Activated CD4-positive, alpha-beta memory T cell treated with anti-CD3 and anti-CD28 coated beads for 36 hours (primary cell): ENCODE measurements at regions not wholly inside any gene's neighbourhood (a gene's known extent, or its start where the extent isn't known, plus 50 kb on each side); places are given as distances from the start of the nearest gene placed in this dataset.

Experiments used
- CTCF ChIA-PET: fragments of 350-600 bp; sonication (Branson Sonifier 250); formaldehyde crosslinking; loops from one replicate; lab custom pipeline; 2021; ENCODE audit warnings: antibody characterized with exemption, inconsistent platforms; lab: Charles Lee
- POLR2A ChIA-PET: fragments of 350-600 bp; sonication (Branson Sonifier 250); formaldehyde crosslinking; loops from one replicate; lab custom pipeline; 2021; ENCODE audit warnings: antibody characterized with exemption; lab: Charles Lee
- DNase-seq: peaks from one replicate; pipeline ENCODE4 v3.0.0-alpha.2; 2020
- H3K27ac Mint-ChIP-seq: one replicate; pipeline ENCODE4 v1.8.0; 2021; ENCODE audit warnings: mixed read lengths
- H3K27me3 Mint-ChIP-seq: one replicate; pipeline ENCODE4 v1.8.0; 2021; ENCODE audit warnings: mixed read lengths
- H3K36me3 Mint-ChIP-seq: one replicate; pipeline ENCODE4 v1.8.0; 2021; ENCODE audit warnings: mixed read lengths
- H3K4me1 Mint-ChIP-seq: one replicate; pipeline ENCODE4 v1.8.0; 2021; ENCODE audit warnings: low read depth, mixed read lengths
- H3K4me3 Mint-ChIP-seq: one replicate; pipeline ENCODE4 v1.8.0; 2021; ENCODE audit warnings: mild to moderate bottlenecking, mixed read lengths
- H3K9me3 Mint-ChIP-seq: one replicate; pipeline ENCODE4 v1.8.0; 2021; ENCODE audit warnings: mixed read lengths
- intact Hi-C: fragments of 100-400 bp; cut with micrococcal nuclease; formaldehyde crosslinking; loops from one replicate; pipeline ENCODE4 v1.15.1; 2023

DNA sequence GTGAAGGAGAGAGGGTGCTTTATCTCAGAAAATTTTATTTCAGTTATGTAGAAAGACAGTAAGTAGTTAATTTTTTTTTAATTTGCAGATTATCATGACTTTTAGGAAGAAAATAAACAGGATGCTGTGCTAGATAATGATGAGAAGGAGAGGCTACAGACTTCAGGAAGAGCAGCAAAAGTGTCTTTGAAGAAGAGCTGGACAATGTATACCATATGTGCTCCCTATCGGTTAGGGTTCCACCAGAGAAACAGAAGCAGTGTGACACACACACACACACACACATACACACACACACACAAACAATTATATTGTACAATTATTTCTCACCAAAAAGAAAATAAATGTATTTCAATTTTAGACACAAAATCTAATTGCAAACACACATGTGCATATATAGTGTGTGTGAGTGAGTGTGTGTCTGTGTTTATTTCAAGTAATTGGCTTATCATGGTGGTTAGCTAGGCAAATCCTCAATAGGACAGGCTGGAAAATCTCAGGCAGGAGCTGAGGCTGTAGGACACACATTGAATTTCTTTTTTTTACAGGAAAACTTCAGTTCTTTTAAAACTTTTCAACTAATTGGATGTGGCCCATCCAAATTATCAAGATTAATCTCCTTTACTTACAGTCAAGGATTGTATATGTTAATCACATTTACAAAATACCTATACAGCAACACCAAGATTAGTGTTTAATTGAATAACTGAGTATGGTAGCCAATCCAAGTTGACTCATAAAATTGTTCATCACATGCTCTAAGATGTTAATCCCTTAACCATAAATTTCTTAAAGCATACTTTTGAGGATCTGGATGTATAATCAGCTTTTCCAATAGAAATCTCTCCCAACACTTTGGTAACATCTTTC is 235.8 kb upstream of the DCN start:
- no peak overlapping the region for H3K27ac Mint-ChIP-seq
- ChIA-PET POLR2A (no interaction called here), CTCF (interaction anchor here (1.2 kb wide), 1 partner anchor 36 kb away, joined by 3 read pairs; no protein-coding TSS in a partner anchor)
- no peaks in the 10 kb centered on the region for H3K9me3 Mint-ChIP-seq
- DNase-seq = no peak
- H3K4me1 Mint-ChIP-seq = no peaks in the 10 kb centered on the region
- intact Hi-C loops = no loop called here
- peaks cover 3% of the 10 kb centered on the region for H3K27me3 Mint-ChIP-seq
- no peaks in the 10 kb centered on the region for H3K36me3 Mint-ChIP-seq
- H3K4me3 Mint-ChIP-seq = no peak overlapping the region

DNA sequence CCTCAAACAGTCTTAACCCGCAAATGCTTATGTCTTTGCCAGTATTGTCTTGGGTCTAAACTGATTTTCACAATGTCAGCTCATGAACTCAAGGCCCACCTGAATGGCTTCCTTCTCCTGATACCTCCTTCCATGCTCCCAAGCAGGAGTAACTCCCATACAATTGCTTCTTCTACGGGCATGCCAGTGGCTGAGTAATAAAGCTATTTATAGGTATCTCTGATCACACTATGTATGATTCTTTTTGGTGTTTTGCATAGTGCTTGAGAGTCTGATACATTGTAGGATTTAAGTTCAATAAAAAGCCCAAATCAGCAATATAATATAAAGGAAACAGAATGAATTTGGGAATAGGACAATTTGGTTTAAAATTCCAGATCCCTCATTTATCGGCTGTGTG is 235.0 kb upstream of the DCN start:
- Mint-ChIP-seq H3K36me3 (no peaks in the 10 kb centered on the region), H3K27me3 (peaks cover 3% of the 10 kb centered on the region), H3K9me3 (no peaks in the 10 kb centered on the region), H3K4me3 (no peak overlapping the region), H3K27ac (no peak overlapping the region), H3K4me1 (no peaks in the 10 kb centered on the region)
- no peak for DNase-seq
- intact Hi-C loops = no loop called here
- ChIA-PET POLR2A (no interaction called here), CTCF (interaction anchor here (1.2 kb wide), 1 partner anchor 35 kb away, joined by 3 read pairs; no protein-coding TSS in a partner anchor)

DNA sequence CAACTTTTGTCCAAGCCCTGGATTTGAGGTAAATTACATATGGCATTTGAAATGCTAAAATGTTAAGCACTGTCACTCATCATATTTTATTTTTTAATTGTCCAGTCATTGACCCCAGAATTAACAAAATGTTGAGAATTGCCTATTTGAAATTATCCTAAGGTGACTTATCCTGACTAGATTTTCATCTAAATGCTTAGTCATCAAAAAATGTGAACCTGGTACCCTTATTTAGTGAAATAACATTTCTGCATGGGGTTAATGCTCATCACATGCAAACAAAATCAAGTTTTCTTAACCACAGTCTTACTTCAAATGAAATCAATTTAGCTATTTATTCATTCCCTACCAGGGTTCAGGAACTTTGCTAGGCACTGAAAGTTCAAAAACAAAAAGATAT is 232.0 kb upstream of the DCN start:
- no peak for DNase-seq
- Mint-ChIP-seq H3K4me1 (no peaks in the 10 kb centered on the region), H3K4me3 (no peak overlapping the region), H3K27ac (no peak overlapping the region), H3K27me3 (peaks cover 4% of the 10 kb centered on the region), H3K9me3 (no peaks in the 10 kb centered on the region), H3K36me3 (no peaks in the 10 kb centered on the region)
- intact Hi-C loops = no loop called here
- ChIA-PET CTCF (no interaction called here), POLR2A (no interaction called here)

DNA sequence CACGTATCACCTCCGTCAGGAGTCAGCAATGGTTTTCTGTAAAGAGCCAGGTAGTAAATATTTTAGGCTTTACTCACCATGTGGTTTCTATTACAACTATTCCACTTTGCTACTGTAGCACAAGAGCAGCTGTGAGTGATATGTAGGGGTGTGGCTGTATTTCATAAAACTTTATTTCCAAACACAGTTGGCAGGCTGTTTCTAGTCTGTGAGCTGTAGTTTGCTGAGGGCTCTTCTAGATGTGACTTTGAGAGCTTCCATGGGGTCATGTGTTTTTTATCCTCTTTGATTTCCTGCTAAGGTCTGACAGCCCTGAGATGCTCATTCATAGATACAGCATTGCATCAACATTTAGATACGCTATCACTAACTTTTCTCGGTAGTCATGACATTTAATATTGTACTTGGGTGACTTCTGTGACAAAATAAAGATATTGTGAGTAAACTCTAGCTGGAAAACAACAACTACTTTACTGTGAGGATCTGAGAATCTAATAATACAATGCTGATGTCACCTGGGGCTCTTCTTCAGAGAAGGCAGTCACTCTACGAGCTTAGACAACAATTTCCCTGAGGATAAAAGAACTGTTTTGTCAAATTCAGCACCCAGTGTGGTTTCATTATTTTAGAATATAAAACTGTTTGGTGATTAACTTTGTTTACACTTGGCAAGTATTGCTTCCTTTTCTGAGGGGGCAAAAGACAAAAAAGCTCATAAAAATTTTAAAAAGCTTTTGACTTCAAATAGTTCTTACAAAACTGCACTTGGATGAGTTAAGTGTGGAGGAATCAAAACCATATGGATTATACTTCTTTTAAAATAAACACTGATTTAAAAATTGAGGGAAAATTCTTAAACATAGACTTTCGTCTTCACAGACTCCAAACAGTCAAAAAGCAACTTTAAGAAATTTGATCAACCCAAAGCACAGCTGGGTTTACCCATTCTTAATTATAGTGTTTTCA is 231.2 kb upstream of the DCN start:
- Mint-ChIP-seq H3K36me3 (no peaks in the 10 kb centered on the region), H3K4me1 (no peaks in the 10 kb centered on the region), H3K4me3 (no peak overlapping the region), H3K27me3 (peaks cover 4% of the 10 kb centered on the region), H3K9me3 (no peaks in the 10 kb centered on the region), H3K27ac (no peak overlapping the region)
- CTCF ChIA-PET = no interaction called here
- intact Hi-C loops = no loop called here
- no peak for DNase-seq
- POLR2A ChIA-PET = no interaction called here

DNA sequence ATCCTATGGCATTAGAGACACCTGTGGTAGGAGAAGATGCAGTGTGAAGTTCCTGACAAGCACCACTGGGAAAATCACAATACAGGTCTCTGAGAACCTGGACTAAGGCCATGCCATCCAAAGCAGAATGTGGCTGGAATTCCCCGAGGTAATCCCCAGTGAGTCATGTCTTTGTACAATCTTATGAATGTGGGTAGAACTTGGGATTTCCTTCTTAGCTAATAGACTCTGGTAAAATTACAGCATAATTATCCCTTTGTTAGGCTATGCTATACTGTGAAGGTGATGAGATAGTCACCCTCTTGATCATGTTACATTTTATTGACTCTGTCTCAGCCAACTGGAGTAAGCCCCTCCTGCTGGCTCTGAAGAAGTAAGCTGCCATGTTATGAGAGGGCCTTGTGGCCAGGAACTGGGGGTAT is 224.3 kb upstream of the DCN start:
- intact Hi-C loops = no loop called here

DNA sequence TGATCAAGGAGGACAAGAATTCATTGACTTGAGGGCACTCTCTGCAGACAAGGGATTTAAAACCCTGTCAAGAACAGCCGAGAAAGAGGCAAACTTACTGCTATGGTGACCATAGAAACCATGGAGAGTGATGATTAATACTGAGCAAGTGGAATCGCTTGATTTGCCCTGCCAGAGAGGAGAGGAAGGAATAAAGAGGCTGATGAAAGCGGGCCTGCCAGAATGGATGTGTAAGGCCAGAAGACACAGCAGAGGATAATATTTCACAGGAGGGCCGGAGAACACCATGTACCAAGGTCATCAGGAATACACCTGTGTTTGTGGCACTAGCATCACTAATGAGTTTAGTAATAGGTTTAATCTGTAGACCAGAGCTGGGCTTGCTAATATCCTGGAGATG is 221.8 kb upstream of the DCN start:
- H3K27me3 Mint-ChIP-seq = no peaks in the 10 kb centered on the region
- no peaks in the 10 kb centered on the region for H3K9me3 Mint-ChIP-seq
- H3K4me3 Mint-ChIP-seq = no peak overlapping the region
- no peaks in the 10 kb centered on the region for H3K4me1 Mint-ChIP-seq
- no peak for DNase-seq
- intact Hi-C loops = no loop called here
- CTCF ChIA-PET = no interaction called here
- no peak overlapping the region for H3K27ac Mint-ChIP-seq
- POLR2A ChIA-PET = no interaction called here
- no peaks in the 10 kb centered on the region for H3K36me3 Mint-ChIP-seq

More for the DNA sequence above, 224.3 kb upstream of the DCN start:
- Mint-ChIP-seq H3K9me3 (no peaks in the 10 kb centered on the region), H3K36me3 (no peaks in the 10 kb centered on the region), H3K27me3 (peaks cover 2% of the 10 kb centered on the region), H3K4me3 (no peak overlapping the region), H3K4me1 (no peaks in the 10 kb centered on the region), H3K27ac (no peak overlapping the region)
- CTCF ChIA-PET = interaction anchor here (1.6 kb wide), 1 partner anchor 1001 kb away, joined by 4 read pairs; no protein-coding TSS in a partner anchor
- POLR2A ChIA-PET = no interaction called here
- DNase-seq = peak; percentile 12

DNA sequence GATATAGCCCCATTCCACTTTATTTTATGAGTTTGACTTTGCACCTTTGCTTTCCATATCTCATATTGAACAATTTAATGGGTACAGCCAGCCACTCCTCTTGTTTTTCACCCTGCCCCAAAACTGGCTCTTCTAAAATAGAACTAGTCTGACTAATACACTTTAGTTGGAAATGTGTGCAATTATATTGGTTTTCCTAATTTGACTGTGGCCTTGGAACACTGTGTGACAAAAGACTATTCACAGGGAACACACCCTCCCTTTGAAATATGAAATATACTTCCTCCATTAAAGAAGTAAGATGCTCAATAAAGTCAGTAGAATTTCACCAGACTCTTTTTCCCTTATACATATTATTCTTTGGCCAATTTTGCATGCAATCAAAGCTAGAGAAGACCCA is 218.6 kb upstream of the DCN start:
- no peaks in the 10 kb centered on the region for H3K27me3 Mint-ChIP-seq
- no peak for DNase-seq
- ChIA-PET POLR2A (no interaction called here), CTCF (interaction anchor here (1.8 kb wide), 1 partner anchor 19 kb away, joined by 11 read pairs; no protein-coding TSS in a partner anchor)
- no peaks in the 10 kb centered on the region for H3K4me1 Mint-ChIP-seq
- no peaks in the 10 kb centered on the region for H3K9me3 Mint-ChIP-seq
- no peaks in the 10 kb centered on the region for H3K36me3 Mint-ChIP-seq
- intact Hi-C loops = no loop called here
- no peak overlapping the region for H3K27ac Mint-ChIP-seq
- no peak overlapping the region for H3K4me3 Mint-ChIP-seq

DNA sequence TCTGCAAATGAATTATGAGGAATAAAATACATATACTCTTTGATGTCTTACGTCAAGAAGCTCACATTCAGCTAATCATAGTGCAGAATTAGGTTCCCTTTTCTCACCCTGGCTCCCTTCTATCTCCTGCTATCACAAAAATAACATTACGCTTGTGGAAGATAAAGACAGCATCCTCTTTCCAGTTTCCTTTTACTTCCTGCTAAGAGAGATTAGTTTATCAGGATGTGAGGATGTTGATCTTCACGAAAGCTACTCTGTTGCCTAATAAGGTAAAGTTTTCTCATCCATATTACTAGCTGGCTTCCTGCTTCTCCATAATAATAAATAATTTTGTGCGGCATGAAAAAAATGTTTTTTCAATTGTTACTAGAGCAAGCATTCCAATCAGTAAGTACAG is 217.7 kb upstream of the DCN start:
- POLR2A ChIA-PET = no interaction called here
- DNase-seq = no peak
- CTCF ChIA-PET = interaction anchor here (1.8 kb wide), 1 partner anchor 18 kb away, joined by 11 read pairs; no protein-coding TSS in a partner anchor
- intact Hi-C loops = no loop called here
- H3K4me1 Mint-ChIP-seq = no peaks in the 10 kb centered on the region
- no peaks in the 10 kb centered on the region for H3K27me3 Mint-ChIP-seq
- H3K9me3 Mint-ChIP-seq = no peaks in the 10 kb centered on the region
- H3K27ac Mint-ChIP-seq = no peak overlapping the region
- H3K4me3 Mint-ChIP-seq = no peak overlapping the region
- no peaks in the 10 kb centered on the region for H3K36me3 Mint-ChIP-seq

DNA sequence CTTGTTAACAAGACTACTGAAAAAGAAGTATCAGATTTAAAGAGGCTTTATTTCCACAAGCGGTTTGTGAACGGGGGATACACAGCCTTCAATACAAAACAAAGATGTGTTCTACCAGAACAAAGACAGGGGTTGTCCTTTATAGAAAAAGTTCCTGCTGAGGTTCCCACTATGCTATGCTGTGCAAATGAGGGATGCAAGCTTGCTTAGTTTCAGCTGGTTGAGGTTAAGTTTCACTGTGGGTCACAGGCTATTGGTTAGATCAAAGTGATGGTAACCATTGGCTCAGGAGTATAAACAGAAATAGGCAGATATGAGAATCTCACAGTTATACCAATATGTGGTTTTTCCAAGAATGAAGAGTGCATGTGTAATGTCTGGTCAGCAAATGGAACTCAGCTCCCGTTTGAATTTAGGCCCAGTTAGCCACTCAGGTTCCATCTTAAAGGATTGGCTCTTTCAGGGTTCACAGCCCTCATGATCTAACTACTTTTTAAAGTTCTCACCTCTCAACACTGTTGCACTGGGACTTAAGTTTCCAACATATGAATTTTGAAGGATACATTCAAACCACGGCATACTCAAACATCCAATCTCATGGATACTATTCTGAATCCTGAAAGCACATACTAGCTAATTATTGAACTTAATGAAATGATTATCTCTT is 215.4 kb upstream of the DCN start:
- no peak overlapping the region for H3K4me3 Mint-ChIP-seq
- no peak overlapping the region for H3K27ac Mint-ChIP-seq
- no peaks in the 10 kb centered on the region for H3K9me3 Mint-ChIP-seq
- no peaks in the 10 kb centered on the region for H3K36me3 Mint-ChIP-seq
- no peaks in the 10 kb centered on the region for H3K4me1 Mint-ChIP-seq
- no peaks in the 10 kb centered on the region for H3K27me3 Mint-ChIP-seq
- CTCF ChIA-PET = interaction anchor here (0.9 to 1.5 kb wide), 2 partner anchors 16 to 17 kb away, joined by 3 to 4 read pairs; no protein-coding TSS in a partner anchor
- intact Hi-C loops = no loop called here
- no peak for DNase-seq
- POLR2A ChIA-PET = no interaction called here

DNA sequence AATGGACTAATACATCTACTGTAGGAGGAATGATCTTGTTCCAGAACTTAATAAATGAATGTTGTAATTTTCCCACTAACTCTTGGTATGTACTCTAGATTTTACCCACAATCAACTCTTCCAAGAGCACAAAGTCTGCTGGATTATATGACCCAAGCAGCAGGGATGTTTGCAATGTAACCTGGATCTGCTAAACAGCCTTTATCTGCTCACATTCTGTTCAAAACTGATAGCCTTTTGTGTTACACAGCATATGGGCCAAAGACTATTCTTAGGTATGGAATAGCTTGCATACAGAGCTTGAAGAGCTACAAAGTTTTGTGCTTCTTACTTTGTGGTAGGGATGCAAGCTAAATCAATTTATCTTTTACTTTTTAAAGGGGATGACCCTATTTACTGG is 213.7 kb upstream of the DCN start:
- Mint-ChIP-seq H3K9me3 (no peaks in the 10 kb centered on the region), H3K27me3 (no peaks in the 10 kb centered on the region), H3K4me3 (no peak overlapping the region), H3K36me3 (no peaks in the 10 kb centered on the region), H3K27ac (no peak overlapping the region), H3K4me1 (no peaks in the 10 kb centered on the region)
- intact Hi-C loops = no loop called here
- ChIA-PET CTCF (interaction anchor here (1.0 kb wide), 1 partner anchor 15 kb away, joined by 3 read pairs; no protein-coding TSS in a partner anchor), POLR2A (no interaction called here)
- no peak for DNase-seq

DNA sequence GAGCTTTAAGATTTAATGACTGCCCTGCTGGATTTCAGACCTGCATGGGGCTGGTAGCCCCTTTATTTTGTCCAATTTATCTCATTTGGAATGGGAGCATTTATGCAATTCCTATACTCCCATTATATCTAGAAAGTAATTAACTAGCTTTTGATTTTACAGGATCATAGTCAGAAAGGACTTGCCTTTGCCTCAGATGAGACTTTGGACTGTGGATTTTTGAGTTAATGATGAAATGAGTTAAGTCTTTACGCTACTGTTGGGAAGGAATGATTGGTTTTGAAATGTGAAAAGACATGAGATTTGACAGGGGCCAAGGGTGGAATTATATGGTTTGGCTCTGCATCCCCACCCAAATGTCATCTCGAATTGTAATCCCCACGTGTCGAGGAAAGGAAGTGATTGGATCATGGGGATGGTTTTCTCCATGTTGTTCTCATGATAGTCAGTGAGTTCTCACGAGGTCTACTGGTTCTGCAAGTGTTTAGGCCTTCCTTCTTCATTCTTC is 213.1 kb upstream of the DCN start:
- intact Hi-C loops = no loop called here
- Mint-ChIP-seq H3K4me3 (no peak overlapping the region), H3K27ac (no peak overlapping the region), H3K4me1 (no peaks in the 10 kb centered on the region), H3K36me3 (no peaks in the 10 kb centered on the region), H3K27me3 (no peaks in the 10 kb centered on the region), H3K9me3 (no peaks in the 10 kb centered on the region)
- ChIA-PET POLR2A (no interaction called here), CTCF (no interaction called here)
- no peak for DNase-seq
